ENCODE measurements at regions not wholly inside any gene's neighbourhood (a gene's known extent, or its start where the extent isn't known, plus 50 kb on each side); places are given as distances from the start of the nearest gene placed in this dataset.
"Not testable (repeated sequence)": the region's sequence is repeated elsewhere in the genome, so short reads cannot be mapped to it uniquely, and the experiment has no call there.

DNA sequence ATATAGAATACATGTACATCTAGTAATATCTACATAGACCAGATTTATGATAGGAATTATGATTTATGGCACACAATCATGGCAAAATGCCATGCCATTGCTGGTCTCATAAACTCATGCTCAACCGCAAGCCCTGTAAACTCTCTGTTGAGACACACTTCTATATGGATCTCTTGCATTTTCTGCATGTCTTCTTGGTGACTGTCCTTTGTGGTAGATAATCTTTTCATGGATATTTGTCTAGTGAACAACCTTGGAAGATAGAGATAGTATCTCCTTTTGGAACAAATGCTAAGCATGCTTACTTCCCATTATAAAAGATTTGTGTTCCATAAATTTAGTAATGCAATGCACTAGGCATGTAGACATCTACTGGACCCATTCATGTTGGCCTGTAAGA, 328.0 kb downstream of the NAF1 start:
- no peak for DNase-seq

DNA sequence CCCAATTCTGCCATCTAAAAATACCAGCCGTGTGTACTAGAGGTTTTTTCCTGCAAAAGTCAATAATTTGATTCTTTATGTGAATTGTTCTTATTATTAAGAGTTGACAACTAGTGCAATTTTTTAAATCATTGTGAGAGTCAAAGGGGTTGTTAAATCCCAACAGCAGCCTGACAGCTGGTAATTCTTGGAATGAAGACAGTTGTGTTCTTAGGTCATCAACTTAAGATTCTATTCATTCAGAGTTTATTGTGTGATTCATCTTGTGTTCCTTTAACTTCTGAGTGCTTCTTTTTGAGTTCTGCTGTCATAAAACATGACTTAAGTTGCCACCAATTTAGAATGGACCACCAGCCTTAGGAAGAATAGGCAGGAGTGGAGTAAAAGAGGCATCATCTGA, 329.0 kb downstream of the NAF1 start:
- no peak for DNase-seq

DNA sequence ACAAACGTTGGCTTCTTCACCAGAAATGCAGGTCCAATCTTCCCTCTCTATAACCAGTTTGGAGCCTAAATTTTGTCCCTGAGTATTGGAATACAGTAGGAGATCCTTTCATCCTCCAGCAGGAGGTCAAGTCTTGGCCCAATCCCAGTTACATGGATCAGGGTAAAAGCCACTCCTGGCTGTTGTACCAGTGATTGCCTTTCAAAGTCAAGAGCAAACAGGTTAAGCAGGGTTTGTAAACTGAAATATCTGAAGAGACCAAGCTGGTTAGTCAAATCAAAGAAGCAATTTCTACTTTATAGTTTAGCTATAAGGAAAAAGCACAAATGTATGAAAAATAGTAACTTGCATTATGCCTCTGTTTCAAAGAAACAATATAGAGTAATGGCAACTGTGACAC, 329.4 kb downstream of the NAF1 start:
- DNase-seq: no peak

- no peak for DNase-seq
Observed at GRCh38 chr4:162836773-162837172, 329.9 kb downstream of the NAF1 start.

- DNase-seq: not testable (repeated sequence)
Observed at GRCh38 chr4:162836258-162836657, 330.4 kb downstream of the NAF1 start.

- no peak for DNase-seq
Observed at GRCh38 chr4:162830899-162831298, 335.8 kb downstream of the NAF1 start.

- DNase-seq: not testable (repeated sequence)
Observed at GRCh38 chr4:162817374-162817773, 349.3 kb downstream of the NAF1 start.

DNA sequence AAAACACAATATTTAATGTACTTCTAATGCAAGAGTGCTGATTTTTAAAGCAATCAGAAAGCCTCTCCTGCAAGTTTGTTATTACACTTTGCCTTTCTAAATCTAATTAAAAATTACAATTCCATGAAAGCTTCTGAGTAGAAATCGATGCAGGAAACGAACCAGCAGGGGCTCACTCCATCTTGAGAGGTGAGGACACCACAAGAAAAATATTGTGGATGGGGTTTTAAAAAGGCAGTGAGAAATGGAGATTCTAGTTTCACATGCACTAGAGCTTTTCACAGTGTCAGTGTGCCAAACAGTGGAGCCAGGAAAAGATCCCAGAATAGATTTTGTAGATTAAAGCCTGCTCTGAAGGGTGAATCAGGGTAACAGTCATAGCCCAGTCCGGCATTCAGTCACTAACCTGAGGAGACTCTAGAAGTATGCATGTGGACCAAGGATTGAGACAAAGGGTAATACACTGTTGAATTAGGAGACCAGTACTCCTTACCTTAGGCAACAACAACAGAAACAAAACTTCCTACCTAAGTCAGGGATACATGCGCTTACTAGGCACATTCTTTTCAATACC, 362.3 kb downstream of the NAF1 start:
- DNase-seq: no peak

- no peak for DNase-seq
Observed at GRCh38 chr4:162803378-162803777, 363.3 kb downstream of the NAF1 start.

GRCh38 chr4:162797108-162797507, 369.6 kb downstream of the NAF1 start:
- no peak for DNase-seq

DNA sequence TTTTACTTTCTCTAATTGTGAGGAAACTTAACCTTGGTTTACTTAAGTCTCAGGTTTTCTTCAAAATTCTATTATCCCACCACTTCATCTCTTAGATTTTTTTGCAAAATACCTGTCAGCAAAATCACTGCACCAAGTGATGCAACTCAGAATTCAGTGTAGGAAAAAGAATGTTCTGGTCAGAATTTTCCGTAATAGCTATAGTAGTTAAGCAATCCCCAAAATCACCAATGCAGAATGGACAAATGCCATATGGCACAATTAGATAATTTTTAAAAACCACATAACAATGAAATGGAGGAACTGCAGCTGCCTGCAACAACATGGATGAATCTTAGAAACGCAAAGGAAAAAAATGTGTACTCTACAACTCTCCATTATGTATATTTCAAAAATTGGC, 373.1 kb downstream of the NAF1 start:
- no peak for DNase-seq

- no peak for DNase-seq
Observed at GRCh38 chr4:162793004-162793403, 373.7 kb downstream of the NAF1 start.

- DNase-seq: no peak
Observed at GRCh38 chr4:162791226-162791625, 375.5 kb downstream of the NAF1 start.

DNA sequence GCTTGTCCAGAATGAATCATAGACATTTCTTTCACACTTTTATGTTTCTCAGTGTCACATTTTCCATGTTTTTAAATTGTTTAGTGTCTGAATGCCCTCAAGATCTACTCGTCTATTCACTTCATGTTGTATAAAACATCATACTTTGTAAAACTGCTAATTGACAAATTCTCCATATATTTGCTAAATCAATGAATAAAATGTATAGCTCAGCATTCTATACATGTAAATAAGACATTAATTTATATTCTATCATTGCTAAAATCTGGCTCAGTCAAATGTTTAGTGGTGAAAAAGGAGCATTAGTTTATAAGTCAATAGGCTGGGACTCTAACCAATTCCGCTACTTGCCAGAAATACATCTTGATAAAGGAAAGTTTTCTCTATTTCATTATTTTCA, 379.6 kb downstream of the NAF1 start:
- no peak for DNase-seq

- DNase-seq: no peak
Observed at GRCh38 chr4:162782778-162783525, 383.7 kb downstream of the NAF1 start.

GRCh38 chr4:162782096-162782777, 384.5 kb downstream of the NAF1 start:
- DNase-seq: no peak

DNA sequence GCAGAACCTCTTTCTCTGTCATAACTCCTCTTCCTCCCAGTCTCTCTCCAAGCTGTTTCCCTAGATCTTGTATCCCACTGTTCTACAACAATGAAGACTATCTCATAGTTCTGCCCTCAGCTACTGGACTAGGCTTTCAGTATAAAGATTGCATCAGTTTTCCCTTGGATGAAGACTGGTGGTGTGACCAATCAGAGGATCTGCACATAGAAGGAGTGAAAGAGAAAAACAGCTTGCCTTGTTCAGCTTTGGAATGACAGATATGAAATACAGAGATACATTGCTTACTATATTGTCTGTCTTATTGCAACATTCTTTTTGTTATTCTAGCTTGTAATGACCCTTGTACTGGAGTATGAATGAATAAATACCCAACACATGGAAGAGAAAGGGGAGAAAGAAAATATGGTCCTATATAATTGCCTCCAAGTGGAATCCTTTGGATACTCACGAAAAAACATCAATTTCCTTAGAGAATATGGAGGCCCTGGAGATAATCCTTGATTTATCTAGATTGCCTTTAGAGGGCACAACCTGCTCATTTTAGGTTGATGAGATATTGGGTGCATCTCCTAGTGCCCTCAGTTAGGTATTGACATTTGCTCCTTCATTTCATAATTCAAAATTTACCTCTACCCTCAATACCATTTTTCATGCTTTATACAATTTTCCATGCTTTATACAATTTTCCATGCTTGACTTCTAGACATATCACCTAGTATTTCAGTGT, 395.8 kb downstream of the NAF1 start:
- DNase-seq: no peak

- DNase-seq: no peak
Observed at GRCh38 chr4:162767083-162767482, 399.6 kb downstream of the NAF1 start.

DNA sequence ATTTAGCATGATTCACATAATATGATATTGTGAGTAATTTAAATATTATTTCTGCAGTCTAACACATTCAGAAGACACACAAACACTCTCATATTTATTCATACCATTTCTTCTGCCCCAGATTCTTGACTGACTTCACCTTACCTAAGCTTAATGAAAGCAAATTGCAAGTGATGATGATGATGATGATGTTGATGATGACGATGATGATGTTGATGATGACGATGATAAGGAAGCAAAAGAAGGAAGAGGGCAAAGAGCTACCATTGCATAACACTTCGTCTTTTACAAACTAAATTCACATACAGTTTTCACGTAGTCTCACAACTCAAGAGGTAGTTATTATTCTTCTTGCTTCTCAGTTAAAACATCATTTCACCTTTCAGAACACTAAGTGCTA, 404.7 kb downstream of the NAF1 start:
- no peak for DNase-seq

GRCh38 chr4:162740228-162740627, 426.5 kb downstream of the NAF1 start:
- not testable (repeated sequence) for DNase-seq

GRCh38 chr4:162739596-162739995, 427.1 kb downstream of the NAF1 start:
- not testable (repeated sequence) for DNase-seq

DNA sequence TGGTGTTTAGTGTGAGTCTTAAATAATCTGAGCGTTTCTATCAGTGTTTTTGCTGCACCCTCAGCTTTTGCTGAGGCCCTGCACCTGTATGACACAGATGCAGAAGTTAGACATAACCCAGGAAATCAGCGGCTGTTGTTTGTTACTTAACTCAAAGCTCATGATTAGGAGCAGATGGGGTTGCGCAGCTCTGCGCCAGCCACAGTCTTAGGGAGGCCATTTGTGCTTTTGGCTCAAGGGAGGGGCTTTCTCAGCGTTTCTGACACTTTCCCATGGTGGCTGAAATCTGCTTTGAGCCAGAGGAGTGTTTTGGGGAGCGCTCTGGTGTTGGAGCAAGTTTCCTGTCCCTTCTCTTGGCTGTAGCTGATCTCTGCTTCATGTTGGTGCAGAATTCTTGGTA, 433.8 kb downstream of the NAF1 start:
- no peak for DNase-seq

DNA sequence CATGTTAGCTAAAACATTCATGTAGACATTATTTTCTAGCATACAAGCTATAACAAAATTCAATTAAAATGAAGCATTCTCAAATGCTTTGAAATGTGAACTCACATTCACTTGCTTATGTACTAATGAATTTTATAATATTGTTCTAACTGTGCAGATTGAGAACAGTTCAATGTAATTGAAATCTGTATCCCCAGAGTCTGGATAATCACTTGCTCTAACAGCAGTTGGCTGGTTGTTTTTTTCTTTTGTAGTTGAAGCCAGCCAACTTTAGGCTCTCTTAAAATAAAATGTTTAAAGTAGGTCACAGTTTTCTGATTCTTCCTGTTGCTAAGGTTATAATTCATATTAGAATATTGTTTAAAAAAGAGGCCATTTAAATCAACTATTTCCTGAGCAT, 438.9 kb downstream of the NAF1 start:
- DNase-seq: no peak

GRCh38 chr4:162727232-162727631, 439.5 kb downstream of the NAF1 start:
- DNase-seq: no peak

All from SW 1271 (cell line).